IPS DF 6.9 (cell line): ENCODE measurements at regions not wholly inside any gene's neighbourhood (a gene's known extent, or its start where the extent isn't known, plus 50 kb on each side); places are given as distances from the start of the nearest gene placed in this dataset.
"Not testable (repeated sequence)": the region's sequence is repeated elsewhere in the genome, so short reads cannot be mapped to it uniquely, and the experiment has no call there.

Experiments
- DNase-seq: peaks from one replicate; pipeline ENCODE4 v3.0.0-alpha.2; 2013; ENCODE audit warnings: low read depth, low spot score
- H3K27ac ChIP-seq: one replicate; pipeline ENCODE4 v1.5.1; 2013; ENCODE audit warnings: low read length, control low read depth
- H3K27me3 ChIP-seq: 2 replicates; pipeline ENCODE4 v1.6.1; 2013; ENCODE audit warnings: mild to moderate bottlenecking, low read length; ENCODE audit not compliant: control insufficient read depth, insufficient read depth
- H3K36me3 ChIP-seq: 2 replicates; pipeline ENCODE4 v1.6.1; 2013; ENCODE audit warnings: low read length; ENCODE audit not compliant: control insufficient read depth, insufficient read depth
- H3K4me1 ChIP-seq: 2 replicates; pipeline ENCODE4 v1.6.1; 2013; ENCODE audit warnings: low read length; ENCODE audit not compliant: control insufficient read depth, insufficient read depth
- H3K4me3 ChIP-seq: 2 replicates; pipeline ENCODE4 v1.5.1; 2013; ENCODE audit warnings: mild to moderate bottlenecking, low read length
- H3K9me3 ChIP-seq: 2 replicates; pipeline ENCODE4 v1.6.1; 2013; ENCODE audit warnings: low read length, inconsistent platforms; ENCODE audit not compliant: control insufficient read depth, insufficient read depth
- WGBS: extraction: QIAGEN DNeasy Blood & Tissue Kit; methylation state at CpG from one replicate; pipeline ENCODE4 v1.1.7; 2013; ENCODE audit warnings: mixed read lengths, missing lambda C conversion rate; ENCODE audit not compliant: insufficient read length, insufficient coverage; 5-methylcytosine and 5-hydroxymethylcytosine counted together

- no CpG with 5 or more reads among the region's 10 CpGs for WGBS
Measured at GRCh38 chr9:65406625-65407024, 121.6 kb upstream of the FOXD4L5 start.

GRCh38 chr9:65405766-65406165 lies 120.8 kb upstream of the FOXD4L5 start:
- H3K9me3 ChIP-seq = not testable (repeated sequence)

More at GRCh38 chr9:65406625-65407024, 121.6 kb upstream of the FOXD4L5 start:
- DNase-seq, H3K36me3 ChIP-seq, H3K27me3 ChIP-seq, H3K4me3 ChIP-seq, H3K27ac ChIP-seq, H3K4me1 ChIP-seq, H3K9me3 ChIP-seq: not testable (repeated sequence)

GRCh38 chr9:65405253-65405652 lies 120.2 kb upstream of the FOXD4L5 start:
- WGBS = no CpG with 5 or more reads among the region's 6 CpGs
- H3K27ac ChIP-seq = no peak overlapping the region
- no peaks in the 10 kb centered on the region for H3K36me3 ChIP-seq
- no peaks in the 10 kb centered on the region for H3K27me3 ChIP-seq
- no peak for DNase-seq
- H3K4me3 ChIP-seq = no peak overlapping the region
- no peaks in the 10 kb centered on the region for H3K4me1 ChIP-seq
- peaks cover 5% of the 10 kb centered on the region for H3K9me3 ChIP-seq

More at GRCh38 chr9:65405766-65406165, 120.8 kb upstream of the FOXD4L5 start:
- not testable (repeated sequence) for H3K36me3 ChIP-seq, H3K27ac ChIP-seq, H3K4me1 ChIP-seq, H3K4me3 ChIP-seq, DNase-seq, H3K27me3 ChIP-seq
- WGBS = no CpG with 5 or more reads among the region's 11 CpGs

GRCh38 chr9:65404232-65405006 lies 119.4 kb upstream of the FOXD4L5 start:
- WGBS = no CpG with 5 or more reads among the region's 11 CpGs
- no peaks in the 10 kb centered on the region for H3K27me3 ChIP-seq
- no peaks in the 10 kb centered on the region for H3K36me3 ChIP-seq
- H3K27ac ChIP-seq = no peak overlapping the region
- no peak for DNase-seq
- no peaks in the 10 kb centered on the region for H3K4me1 ChIP-seq
- H3K4me3 ChIP-seq = no peak overlapping the region
- peaks cover 5% of the 10 kb centered on the region; the same call in 1 of the 2 replicates for H3K9me3 ChIP-seq

- Histone ChIP-seq H3K27me3 (no peaks in the 10 kb centered on the region), H3K9me3 (peaks cover 4% of the 10 kb centered on the region; the same call in 1 of the 2 replicates), H3K27ac (no peak overlapping the region), H3K36me3 (no peaks in the 10 kb centered on the region), H3K4me1 (no peaks in the 10 kb centered on the region), H3K4me3 (no peak overlapping the region)
- WGBS = no CpG with 5 or more reads among the region's 10 CpGs
- DNase-seq = no peak
Measured at GRCh38 chr9:65403721-65404120, 118.7 kb upstream of the FOXD4L5 start.

- not testable (repeated sequence) for H3K4me3 ChIP-seq, H3K36me3 ChIP-seq, H3K27me3 ChIP-seq, DNase-seq, H3K27ac ChIP-seq, H3K9me3 ChIP-seq, H3K4me1 ChIP-seq
- WGBS = no CpG with 5 or more reads among the region's 11 CpGs
Measured at GRCh38 chr9:65403072-65403471, 118.1 kb upstream of the FOXD4L5 start.

- DNase-seq = not testable (repeated sequence)
- no CpG with 5 or more reads among the region's 18 CpGs for WGBS
Measured at GRCh38 chr9:65402206-65402870, 117.3 kb upstream of the FOXD4L5 start.

GRCh38 chr9:65401456-65402045 lies 116.5 kb upstream of the FOXD4L5 start:
- not testable (repeated sequence) for DNase-seq, H3K27me3 ChIP-seq, H3K4me1 ChIP-seq, H3K9me3 ChIP-seq, H3K27ac ChIP-seq, H3K36me3 ChIP-seq, H3K4me3 ChIP-seq
- no CpG with 5 or more reads among the region's 9 CpGs for WGBS

More at GRCh38 chr9:65402206-65402870, 117.3 kb upstream of the FOXD4L5 start:
- H3K4me3 ChIP-seq, H3K36me3 ChIP-seq, H3K9me3 ChIP-seq, H3K4me1 ChIP-seq, H3K27me3 ChIP-seq, H3K27ac ChIP-seq: not testable (repeated sequence)

GRCh38 chr9:65400886-65401285 lies 115.9 kb upstream of the FOXD4L5 start:
- H3K4me1 ChIP-seq = no peaks in the 10 kb centered on the region
- no peaks in the 10 kb centered on the region for H3K27me3 ChIP-seq
- peaks cover 1% of the 10 kb centered on the region; the same call in 1 of the 2 replicates for H3K9me3 ChIP-seq
- no CpG with 5 or more reads among the region's 9 CpGs for WGBS
- H3K27ac ChIP-seq = no peak overlapping the region
- no peaks in the 10 kb centered on the region for H3K36me3 ChIP-seq
- no peak overlapping the region for H3K4me3 ChIP-seq
- DNase-seq = no peak

- not testable (repeated sequence) for H3K4me1 ChIP-seq, H3K27me3 ChIP-seq, DNase-seq, H3K9me3 ChIP-seq, H3K27ac ChIP-seq, H3K4me3 ChIP-seq, H3K36me3 ChIP-seq
- WGBS = no CpG with 5 or more reads among the region's 42 CpGs
Measured at GRCh38 chr9:65397763-65398719, 113.0 kb upstream of the FOXD4L5 start.
